ENCODE measurements at regions not wholly inside any gene's neighbourhood (a gene's known extent, or its start where the extent isn't known, plus 50 kb on each side); places are given as distances from the start of the nearest gene placed in this dataset.

DNA sequence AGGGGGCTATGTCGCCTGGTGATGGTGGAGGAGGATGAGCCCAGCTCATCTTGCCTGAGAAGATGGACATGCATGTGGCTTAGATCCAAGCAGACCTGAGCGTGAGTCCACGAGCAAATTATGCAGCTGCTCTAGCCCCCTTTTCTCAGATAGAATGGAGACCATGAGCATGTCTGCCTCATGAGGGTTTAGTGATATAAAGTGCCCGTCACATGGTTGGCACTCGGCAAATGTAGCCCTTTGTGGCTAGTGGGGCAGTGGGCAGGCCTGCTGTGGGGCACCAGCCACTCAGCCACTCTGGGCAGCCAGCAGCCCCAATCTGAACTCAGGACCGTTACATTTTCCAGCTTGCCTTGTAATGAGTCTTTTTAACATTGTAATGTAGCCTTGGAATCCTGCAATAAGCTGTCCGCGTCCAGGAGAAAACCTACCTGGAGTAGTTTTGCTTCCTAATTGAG lies 92.1 kb upstream of the HS6ST1 start:
- Histone ChIP-seq H3K79me2 (ENCODE audit: control insufficient read depth, insufficient read depth, low read length) (no peaks in the 10 kb centered on the region), H3K4me1 (ENCODE audit: control insufficient read depth, extremely low read depth, insufficient read depth, low read length) (peaks cover 19% of the 10 kb centered on the region), H3K4me2 (ENCODE audit: control insufficient read depth, extremely low read depth, insufficient read depth, low read depth, low read length) (no peak overlapping the region), H3K4me3 (ENCODE audit: control insufficient read depth in 2 of 3, extremely low read depth in 1 of 3, insufficient read depth in 2 of 3, low read depth in 1 of 3, low read length in 3 of 3) (no peak overlapping the region), H3K9me1 (ENCODE audit: control insufficient read depth, extremely low read depth, insufficient read depth, low read length) (no peaks in the 10 kb centered on the region), H3K27me3 (ENCODE audit: control insufficient read depth, extremely low read depth, insufficient read depth, low read length) (no peaks in the 10 kb centered on the region), H3K9ac (ENCODE audit: control insufficient read depth, extremely low read depth, insufficient read depth, low read length) (no peak overlapping the region), H3K27ac (ENCODE audit: control insufficient read depth, insufficient read depth, low read length) (no peak overlapping the region), H2AFZ (ENCODE audit: control insufficient read depth, low read length) (no peak overlapping the region), H3K9me3 (ENCODE audit: control insufficient read depth, low read depth, low read length) (no peaks in the 10 kb centered on the region), H3K36me3 (ENCODE audit: control insufficient read depth in 2 of 2, extremely low read depth in 1 of 2, insufficient read depth in 2 of 2, low read length in 2 of 2) (no peaks in the 10 kb centered on the region), H4K20me1 (ENCODE audit: control insufficient read depth, extremely low read depth, insufficient read depth, low read length) (no peaks in the 10 kb centered on the region)
- FAIRE-seq (no peak), DNase-seq (ENCODE audit: low read depth, low spot score) (no peak)
- dilution Hi-C loops (cut with MboI; ENCODE audit: extremely low pct_ligation_motif_present, low sequenced_read_pairs): no loop called here
- TF ChIP-seq EZH2 (IDR thresholded peaks at IDR 0.05; ENCODE audit: low read length): no peak
- TF ChIP-seq, protein P1, sequence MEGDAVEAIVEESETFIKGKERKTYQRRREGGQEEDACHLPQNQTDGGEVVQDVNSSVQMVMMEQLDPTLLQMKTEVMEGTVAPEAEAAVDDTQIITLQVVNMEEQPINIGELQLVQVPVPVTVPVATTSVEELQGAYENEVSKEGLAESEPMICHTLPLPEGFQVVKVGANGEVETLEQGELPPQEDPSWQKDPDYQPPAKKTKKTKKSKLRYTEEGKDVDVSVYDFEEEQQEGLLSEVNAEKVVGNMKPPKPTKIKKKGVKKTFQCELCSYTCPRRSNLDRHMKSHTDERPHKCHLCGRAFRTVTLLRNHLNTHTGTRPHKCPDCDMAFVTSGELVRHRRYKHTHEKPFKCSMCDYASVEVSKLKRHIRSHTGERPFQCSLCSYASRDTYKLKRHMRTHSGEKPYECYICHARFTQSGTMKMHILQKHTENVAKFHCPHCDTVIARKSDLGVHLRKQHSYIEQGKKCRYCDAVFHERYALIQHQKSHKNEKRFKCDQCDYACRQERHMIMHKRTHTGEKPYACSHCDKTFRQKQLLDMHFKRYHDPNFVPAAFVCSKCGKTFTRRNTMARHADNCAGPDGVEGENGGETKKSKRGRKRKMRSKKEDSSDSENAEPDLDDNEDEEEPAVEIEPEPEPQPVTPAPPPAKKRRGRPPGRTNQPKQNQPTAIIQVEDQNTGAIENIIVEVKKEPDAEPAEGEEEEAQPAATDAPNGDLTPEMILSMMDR (optimal IDR thresholded peaks at IDR 0.05 in 1 of 3, IDR thresholded peaks at IDR 0.05 in 1 of 3, conservative IDR thresholded peaks at IDR 0.05 in 1 of 3; ENCODE audit: extremely low read depth in 1 of 3, insufficient read depth in 2 of 3, low read length in 3 of 3): no peak

DNA sequence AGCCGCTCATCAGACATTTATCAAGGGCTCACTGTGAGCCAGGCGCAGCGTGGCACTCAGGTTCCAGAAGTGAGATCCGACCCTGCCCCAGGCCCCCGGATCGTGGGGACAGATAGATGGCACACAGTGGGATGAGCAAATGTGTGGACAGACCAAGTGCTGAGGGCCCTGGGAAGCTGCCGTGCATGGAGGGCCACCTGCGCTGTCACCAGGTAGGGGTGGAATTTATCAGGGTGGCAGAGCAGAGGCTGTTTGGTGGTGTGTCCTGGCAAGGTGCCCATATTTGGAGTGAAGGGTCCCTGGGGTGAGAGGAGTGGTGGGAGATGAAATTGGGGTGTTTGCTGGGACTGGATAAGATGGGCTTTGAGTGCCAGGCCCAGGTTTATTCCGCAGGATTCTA lies 92.8 kb upstream of the HS6ST1 start:
- H3K9me3 ChIP-seq (ENCODE audit: control insufficient read depth, low read depth, low read length): no peaks in the 10 kb centered on the region
- H3K27ac ChIP-seq (ENCODE audit: control insufficient read depth, insufficient read depth, low read length): no peak overlapping the region
- H3K79me2 ChIP-seq (ENCODE audit: control insufficient read depth, insufficient read depth, low read length): no peaks in the 10 kb centered on the region
- DNase-seq (ENCODE audit: low read depth, low spot score) (no peak), FAIRE-seq (no peak)
- no peaks in the 10 kb centered on the region for H3K27me3 ChIP-seq (ENCODE audit: control insufficient read depth, extremely low read depth, insufficient read depth, low read length)
- H2AFZ ChIP-seq (ENCODE audit: control insufficient read depth, low read length): no peak overlapping the region
- TF ChIP-seq, protein P1 (optimal IDR thresholded peaks at IDR 0.05 in 1 of 3, IDR thresholded peaks at IDR 0.05 in 1 of 3, conservative IDR thresholded peaks at IDR 0.05 in 1 of 3; ENCODE audit: extremely low read depth in 1 of 3, insufficient read depth in 2 of 3, low read length in 3 of 3): no peak
- no peak for TF ChIP-seq EZH2 (IDR thresholded peaks at IDR 0.05; ENCODE audit: low read length)
- no peak overlapping the region for H3K9ac ChIP-seq (ENCODE audit: control insufficient read depth, extremely low read depth, insufficient read depth, low read length)
- dilution Hi-C loops (cut with MboI; ENCODE audit: extremely low pct_ligation_motif_present, low sequenced_read_pairs): no loop called here
- H3K4me2 ChIP-seq (ENCODE audit: control insufficient read depth, extremely low read depth, insufficient read depth, low read depth, low read length): no peak overlapping the region
- no peaks in the 10 kb centered on the region for H3K9me1 ChIP-seq (ENCODE audit: control insufficient read depth, extremely low read depth, insufficient read depth, low read length)
- H4K20me1 ChIP-seq (ENCODE audit: control insufficient read depth, extremely low read depth, insufficient read depth, low read length): no peaks in the 10 kb centered on the region
- H3K36me3 ChIP-seq (ENCODE audit: control insufficient read depth in 2 of 2, extremely low read depth in 1 of 2, insufficient read depth in 2 of 2, low read length in 2 of 2): no peaks in the 10 kb centered on the region
- peaks cover 19% of the 10 kb centered on the region for H3K4me1 ChIP-seq (ENCODE audit: control insufficient read depth, extremely low read depth, insufficient read depth, low read length)
- H3K4me3 ChIP-seq (ENCODE audit: control insufficient read depth in 2 of 3, extremely low read depth in 1 of 3, insufficient read depth in 2 of 3, low read depth in 1 of 3, low read length in 3 of 3): no peak overlapping the region
